ENCODE measurements at regions not wholly inside any gene's neighbourhood (a gene's known extent, or its start where the extent isn't known, plus 50 kb on each side); places are given as distances from the start of the nearest gene placed in this dataset.

DNA sequence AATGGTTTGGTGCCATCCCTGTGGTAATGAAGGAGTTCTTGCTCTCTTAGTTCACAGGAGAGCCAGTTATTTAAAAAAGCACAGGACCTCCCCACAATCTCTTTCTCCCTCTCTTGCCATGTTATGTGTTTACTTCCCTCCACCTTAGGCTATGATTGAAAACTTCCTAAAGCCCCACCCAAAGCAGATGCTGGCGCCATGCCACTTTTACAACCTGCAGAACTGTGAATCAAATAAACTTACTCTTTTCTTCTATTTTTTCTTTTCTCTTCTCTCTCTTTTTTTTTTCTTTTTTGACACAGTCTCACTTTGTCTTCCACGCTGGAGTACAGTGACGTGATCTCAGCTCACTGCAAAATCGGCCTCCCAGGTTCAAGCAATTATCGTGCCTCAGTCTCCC lies 508.4 kb upstream of the EPHA7 start:
- no peak for DNase-seq (ENCODE audit: low read depth)
- no peaks in the 10 kb centered on the region for H3K27me3 ChIP-seq (ENCODE audit: control insufficient read depth, insufficient read depth, low read length)
- TF ChIP-seq, protein P1, sequence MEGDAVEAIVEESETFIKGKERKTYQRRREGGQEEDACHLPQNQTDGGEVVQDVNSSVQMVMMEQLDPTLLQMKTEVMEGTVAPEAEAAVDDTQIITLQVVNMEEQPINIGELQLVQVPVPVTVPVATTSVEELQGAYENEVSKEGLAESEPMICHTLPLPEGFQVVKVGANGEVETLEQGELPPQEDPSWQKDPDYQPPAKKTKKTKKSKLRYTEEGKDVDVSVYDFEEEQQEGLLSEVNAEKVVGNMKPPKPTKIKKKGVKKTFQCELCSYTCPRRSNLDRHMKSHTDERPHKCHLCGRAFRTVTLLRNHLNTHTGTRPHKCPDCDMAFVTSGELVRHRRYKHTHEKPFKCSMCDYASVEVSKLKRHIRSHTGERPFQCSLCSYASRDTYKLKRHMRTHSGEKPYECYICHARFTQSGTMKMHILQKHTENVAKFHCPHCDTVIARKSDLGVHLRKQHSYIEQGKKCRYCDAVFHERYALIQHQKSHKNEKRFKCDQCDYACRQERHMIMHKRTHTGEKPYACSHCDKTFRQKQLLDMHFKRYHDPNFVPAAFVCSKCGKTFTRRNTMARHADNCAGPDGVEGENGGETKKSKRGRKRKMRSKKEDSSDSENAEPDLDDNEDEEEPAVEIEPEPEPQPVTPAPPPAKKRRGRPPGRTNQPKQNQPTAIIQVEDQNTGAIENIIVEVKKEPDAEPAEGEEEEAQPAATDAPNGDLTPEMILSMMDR (IDR thresholded peaks at IDR 0.05; ENCODE audit: insufficient read depth, low read length, poor library complexity, severe bottlenecking) = no peak
- no peak overlapping the region for H3K4me3 ChIP-seq (ENCODE audit: low read depth, low read length)
- H3K36me3 ChIP-seq (ENCODE audit: control insufficient read depth, insufficient read depth, low read length) = no peaks in the 10 kb centered on the region

DNA sequence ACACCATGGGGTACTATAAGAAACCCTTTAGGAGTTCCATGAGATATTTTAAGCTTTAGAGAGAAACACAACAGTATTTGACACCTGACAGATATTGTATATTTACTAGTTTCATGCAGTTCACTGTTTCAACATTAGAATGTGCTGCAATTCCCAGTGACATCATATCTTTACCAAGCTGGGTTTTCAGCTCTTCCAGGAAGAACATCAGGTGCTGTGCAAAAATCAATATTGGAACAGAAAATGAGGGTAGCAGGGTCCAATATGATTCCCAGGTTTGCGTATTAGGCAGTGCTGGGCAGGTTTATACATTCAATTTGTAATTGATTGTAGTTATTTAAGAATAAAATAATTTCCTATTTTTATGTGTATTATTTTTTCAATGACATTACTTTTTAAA lies 500.0 kb upstream of the EPHA7 start:
- Histone ChIP-seq H3K4me3 (ENCODE audit: low read depth, low read length) (no peak overlapping the region), H3K27me3 (ENCODE audit: control insufficient read depth, insufficient read depth, low read length) (no peaks in the 10 kb centered on the region), H3K36me3 (ENCODE audit: control insufficient read depth, insufficient read depth, low read length) (no peaks in the 10 kb centered on the region)
- TF ChIP-seq, protein P1 (IDR thresholded peaks at IDR 0.05; ENCODE audit: insufficient read depth, low read length, poor library complexity, severe bottlenecking) = no peak
- DNase-seq (ENCODE audit: low read depth) = no peak

DNA sequence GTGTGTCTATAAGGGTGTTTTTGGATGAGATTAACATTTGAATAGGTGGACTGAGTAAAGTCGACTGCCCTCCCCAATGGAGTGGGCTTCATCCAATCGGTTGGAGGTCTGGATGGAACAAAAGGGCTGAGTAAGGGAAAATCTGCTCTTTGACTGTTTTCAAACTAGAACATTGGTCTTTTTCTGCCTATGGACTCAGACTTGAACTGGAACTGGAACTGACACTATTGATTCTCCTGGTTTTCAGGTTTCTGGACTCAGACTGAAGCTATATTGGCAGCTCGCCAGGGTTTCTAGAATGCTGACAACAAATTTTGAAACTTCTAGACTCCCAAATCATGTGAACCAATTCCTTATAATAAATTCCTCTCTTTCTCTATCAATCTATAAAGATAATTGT lies 498.9 kb upstream of the EPHA7 start:
- no peak for DNase-seq (ENCODE audit: low read depth)
- H3K27me3 ChIP-seq (ENCODE audit: control insufficient read depth, insufficient read depth, low read length) = no peaks in the 10 kb centered on the region
- TF ChIP-seq, protein P1 (IDR thresholded peaks at IDR 0.05; ENCODE audit: insufficient read depth, low read length, poor library complexity, severe bottlenecking) = no peak
- H3K36me3 ChIP-seq (ENCODE audit: control insufficient read depth, insufficient read depth, low read length) = no peaks in the 10 kb centered on the region
- H3K4me3 ChIP-seq (ENCODE audit: low read depth, low read length) = no peak overlapping the region

DNA sequence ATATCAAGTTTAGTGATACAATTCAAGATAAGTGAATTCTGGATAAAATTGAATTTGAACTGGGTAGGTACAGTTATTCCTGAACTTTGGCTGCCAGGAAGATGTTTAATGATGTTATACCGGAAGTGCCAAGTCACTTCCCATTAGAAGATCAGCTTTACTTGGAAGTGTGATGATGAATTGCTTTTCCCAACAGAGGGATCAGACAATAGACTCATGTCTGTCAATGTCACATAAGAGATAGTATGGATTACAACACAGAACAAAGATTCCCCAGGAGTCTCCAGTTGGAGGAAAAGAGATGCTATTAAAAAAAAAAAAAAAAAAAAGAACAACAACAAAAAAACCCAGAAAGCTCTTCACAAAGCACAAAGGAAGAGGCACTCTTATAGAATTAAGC lies 497.9 kb upstream of the EPHA7 start:
- Histone ChIP-seq H3K27me3 (ENCODE audit: control insufficient read depth, insufficient read depth, low read length) (no peaks in the 10 kb centered on the region), H3K4me3 (ENCODE audit: low read depth, low read length) (no peak overlapping the region), H3K36me3 (ENCODE audit: control insufficient read depth, insufficient read depth, low read length) (no peaks in the 10 kb centered on the region)
- DNase-seq (ENCODE audit: low read depth) = no peak
- TF ChIP-seq, protein P1 (IDR thresholded peaks at IDR 0.05; ENCODE audit: insufficient read depth, low read length, poor library complexity, severe bottlenecking) = no peak

DNA sequence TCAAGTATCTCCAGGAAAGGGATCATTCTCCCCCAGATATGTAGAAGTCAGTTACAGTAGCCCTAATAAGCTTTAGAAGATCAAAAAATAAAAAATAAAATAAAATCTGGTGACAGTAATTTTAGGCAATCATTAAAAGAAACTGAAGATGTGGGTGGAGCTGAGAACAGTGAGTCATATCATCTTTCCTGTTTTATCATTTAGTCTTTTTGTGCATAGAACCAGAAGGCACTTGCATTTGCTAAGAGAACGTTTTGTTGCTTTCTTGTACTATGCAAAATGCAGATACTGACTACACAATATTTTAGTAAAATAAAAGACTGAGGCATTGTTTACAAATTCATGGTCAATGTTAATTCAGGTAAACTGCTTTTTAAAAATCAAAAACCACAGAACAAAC lies 497.4 kb upstream of the EPHA7 start:
- TF ChIP-seq, protein P1 (IDR thresholded peaks at IDR 0.05; ENCODE audit: insufficient read depth, low read length, poor library complexity, severe bottlenecking) = no peak
- DNase-seq (ENCODE audit: low read depth) = no peak
- Histone ChIP-seq H3K27me3 (ENCODE audit: control insufficient read depth, insufficient read depth, low read length) (no peaks in the 10 kb centered on the region), H3K4me3 (ENCODE audit: low read depth, low read length) (no peak overlapping the region), H3K36me3 (ENCODE audit: control insufficient read depth, insufficient read depth, low read length) (no peaks in the 10 kb centered on the region)

DNA sequence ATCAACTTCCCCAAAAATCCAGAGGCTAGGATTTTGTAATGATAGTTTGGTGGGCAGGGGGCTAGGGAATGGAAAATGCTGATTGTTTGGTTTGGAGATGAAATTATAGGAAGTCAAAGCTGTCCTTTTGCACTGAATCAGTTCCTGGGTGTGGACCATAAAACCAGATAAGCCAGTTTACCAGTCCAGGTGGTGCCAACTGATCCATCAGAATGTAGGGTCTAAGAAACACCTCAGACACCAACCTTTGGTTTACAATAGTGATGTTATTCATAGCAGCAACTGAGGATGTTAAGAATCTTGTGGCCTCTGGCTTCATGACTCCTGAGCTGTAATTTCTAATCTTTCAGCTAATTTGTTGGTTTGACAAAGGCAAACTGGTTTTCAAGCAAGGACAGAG lies 496.6 kb upstream of the EPHA7 start:
- no peak for DNase-seq (ENCODE audit: low read depth)
- no peaks in the 10 kb centered on the region for H3K27me3 ChIP-seq (ENCODE audit: control insufficient read depth, insufficient read depth, low read length)

More for the DNA sequence above, 496.6 kb upstream of the EPHA7 start:
- TF ChIP-seq, protein P1 (IDR thresholded peaks at IDR 0.05; ENCODE audit: insufficient read depth, low read length, poor library complexity, severe bottlenecking) = no peak
- H3K36me3 ChIP-seq (ENCODE audit: control insufficient read depth, insufficient read depth, low read length) = no peaks in the 10 kb centered on the region
- no peak overlapping the region for H3K4me3 ChIP-seq (ENCODE audit: low read depth, low read length)

Data from kidney epithelial cell (primary cell).